HL-60 (cell line): ENCODE measurements at regions not wholly inside any gene's neighbourhood (a gene's known extent, or its start where the extent isn't known, plus 50 kb on each side); places are given as distances from the start of the nearest gene placed in this dataset.
A peak's percentile ranks its signal among the peaks of the same experiment; 100 is the strongest.

ENCODE experiments used
- DNase-seq, 2 experiments: peaks; one replicate each; pipeline ENCODE4 v3.0.0-alpha.2; 2010 to 2020; ENCODE audit warnings: low read depth in 1 of 2, low spot score in 1 of 2
- H3K27ac ChIP-seq: fragments of 250-450 bp; sonication (Bioruptor Pico); replicated peaks from 2 replicates; pipeline ENCODE4 v1.5.1; 2020; ENCODE audit warnings: mild to moderate bottlenecking, moderate library complexity
- H3K27me3 ChIP-seq: fragments of 250-450 bp; sonication (Bioruptor Pico); 2 replicates; pipeline ENCODE4 v1.5.1; 2021; ENCODE audit warnings: mild to moderate bottlenecking, moderate library complexity; ENCODE audit not compliant: insufficient read depth, poor library complexity, severe bottlenecking
- H3K4me3 ChIP-seq: replicated peaks from 2 replicates; pipeline ENCODE4 v1.5.1; 2011; ENCODE audit warnings: mild to moderate bottlenecking, control low read depth, low read length; ENCODE audit not compliant: insufficient read depth
- CTCF ChIP-seq: IDR thresholded peaks from one replicate; pipeline ENCODE4 v1.5.1; 2011; ENCODE audit warnings: low read length, control low read depth, inconsistent platforms; ENCODE audit not compliant: insufficient read depth
- GABPA ChIP-seq: IDR thresholded peaks from 2 replicates; pipeline ENCODE4 v1.6.1; 2012; ENCODE audit warnings: low read depth
- POLR2AphosphoS5 ChIP-seq: IDR thresholded peaks from 2 replicates; pipeline ENCODE4 v1.6.1; 2012; ENCODE audit warnings: low read depth
- SPI1 ChIP-seq: IDR thresholded peaks from 2 replicates; pipeline ENCODE4 v1.6.1; 2012; ENCODE audit warnings: low read depth, mild to moderate bottlenecking, borderline replicate concordance
- TF ChIP-seq, protein P1 (sequence below): IDR thresholded peaks from 2 replicates; pipeline ENCODE4 v1.6.1; 2012; ENCODE audit warnings: low read depth; ENCODE audit not compliant: insufficient replicate concordance

GRCh38 chr2:212894026-212894425 lies 257.4 kb downstream of the IKZF2 start:
- no peak for DNase-seq
- no peaks in the 10 kb centered on the region for H3K27me3 ChIP-seq
- no peak overlapping the region for H3K4me3 ChIP-seq
- H3K27ac ChIP-seq, result no peak overlapping the region
- no peak for TF ChIP-seq CTCF
- TF ChIP-seq SPI1, result no peak

DNA sequence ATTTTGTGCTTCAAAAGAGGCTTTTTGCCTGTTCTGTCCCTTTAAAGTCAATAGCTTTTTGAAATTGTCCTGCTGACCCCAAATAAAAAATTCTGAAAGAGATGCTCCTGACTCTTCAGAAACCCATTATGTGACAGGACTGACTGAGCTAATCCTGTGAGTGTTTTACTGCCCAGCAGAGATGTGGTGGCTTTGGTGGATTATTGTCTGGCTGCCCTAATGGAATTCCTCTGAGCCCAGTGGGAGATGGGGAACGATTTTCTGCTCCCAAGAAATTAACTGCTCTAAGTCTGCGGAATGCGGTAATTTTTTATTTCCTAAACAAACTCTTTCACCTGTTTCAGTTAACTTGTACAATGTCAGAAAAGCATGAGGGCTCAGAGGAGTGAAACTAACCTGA lies 258.2 kb downstream of the IKZF2 start:
- DNase-seq, result no peak
- H3K27me3 ChIP-seq, result no peaks in the 10 kb centered on the region
- H3K4me3 ChIP-seq, result no peak overlapping the region
- TF ChIP-seq POLR2AphosphoS5 (no peak), GABPA (no peak), SPI1 (no peak), CTCF (no peak)
- TF ChIP-seq, protein P1, sequence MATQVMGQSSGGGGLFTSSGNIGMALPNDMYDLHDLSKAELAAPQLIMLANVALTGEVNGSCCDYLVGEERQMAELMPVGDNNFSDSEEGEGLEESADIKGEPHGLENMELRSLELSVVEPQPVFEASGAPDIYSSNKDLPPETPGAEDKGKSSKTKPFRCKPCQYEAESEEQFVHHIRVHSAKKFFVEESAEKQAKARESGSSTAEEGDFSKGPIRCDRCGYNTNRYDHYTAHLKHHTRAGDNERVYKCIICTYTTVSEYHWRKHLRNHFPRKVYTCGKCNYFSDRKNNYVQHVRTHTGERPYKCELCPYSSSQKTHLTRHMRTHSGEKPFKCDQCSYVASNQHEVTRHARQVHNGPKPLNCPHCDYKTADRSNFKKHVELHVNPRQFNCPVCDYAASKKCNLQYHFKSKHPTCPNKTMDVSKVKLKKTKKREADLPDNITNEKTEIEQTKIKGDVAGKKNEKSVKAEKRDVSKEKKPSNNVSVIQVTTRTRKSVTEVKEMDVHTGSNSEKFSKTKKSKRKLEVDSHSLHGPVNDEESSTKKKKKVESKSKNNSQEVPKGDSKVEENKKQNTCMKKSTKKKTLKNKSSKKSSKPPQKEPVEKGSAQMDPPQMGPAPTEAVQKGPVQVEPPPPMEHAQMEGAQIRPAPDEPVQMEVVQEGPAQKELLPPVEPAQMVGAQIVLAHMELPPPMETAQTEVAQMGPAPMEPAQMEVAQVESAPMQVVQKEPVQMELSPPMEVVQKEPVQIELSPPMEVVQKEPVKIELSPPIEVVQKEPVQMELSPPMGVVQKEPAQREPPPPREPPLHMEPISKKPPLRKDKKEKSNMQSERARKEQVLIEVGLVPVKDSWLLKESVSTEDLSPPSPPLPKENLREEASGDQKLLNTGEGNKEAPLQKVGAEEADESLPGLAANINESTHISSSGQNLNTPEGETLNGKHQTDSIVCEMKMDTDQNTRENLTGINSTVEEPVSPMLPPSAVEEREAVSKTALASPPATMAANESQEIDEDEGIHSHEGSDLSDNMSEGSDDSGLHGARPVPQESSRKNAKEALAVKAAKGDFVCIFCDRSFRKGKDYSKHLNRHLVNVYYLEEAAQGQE, result no peak
- H3K27ac ChIP-seq, result no peak overlapping the region

DNA sequence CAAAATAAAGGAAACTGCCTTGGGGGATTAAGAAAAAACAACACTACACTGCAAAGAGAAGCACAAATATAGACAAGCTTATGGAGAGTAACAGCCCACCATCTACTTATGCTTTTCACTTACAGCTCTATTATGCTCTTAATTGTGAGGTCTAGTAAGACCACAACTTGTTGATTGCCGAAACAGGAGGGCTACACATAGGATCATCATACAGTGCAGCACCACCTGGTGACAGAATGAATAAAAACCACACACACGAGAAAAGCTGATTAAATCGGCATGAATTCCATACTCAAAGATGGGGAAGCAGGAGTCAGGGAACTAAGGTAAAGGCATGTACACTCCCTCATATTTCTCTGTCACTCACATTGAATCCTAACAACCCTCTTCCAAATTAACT lies 259.2 kb downstream of the IKZF2 start:
- no peak for TF ChIP-seq GABPA
- TF ChIP-seq CTCF, result no peak
- TF ChIP-seq, protein P1, result no peak
- TF ChIP-seq POLR2AphosphoS5, result no peak
- no peak for TF ChIP-seq SPI1
- DNase-seq, result peak in 1 of 2 experiments; percentile 6
- Histone ChIP-seq H3K4me3 (no peak overlapping the region), H3K27me3 (no peaks in the 10 kb centered on the region), H3K27ac (no peak overlapping the region)

GRCh38 chr2:212891580-212891979 lies 259.8 kb downstream of the IKZF2 start:
- Histone ChIP-seq H3K4me3 (no peak overlapping the region), H3K27me3 (no peaks in the 10 kb centered on the region), H3K27ac (no peak overlapping the region)
- TF ChIP-seq, protein P1, result no peak
- no peak for TF ChIP-seq POLR2AphosphoS5
- TF ChIP-seq GABPA, result no peak
- TF ChIP-seq CTCF, result no peak
- no peak for TF ChIP-seq SPI1
- DNase-seq, result no peak
